Tibial artery (tissue), 4 donors: ENCODE measurements at regions not wholly inside any gene's neighbourhood (a gene's known extent, or its start where the extent isn't known, plus 50 kb on each side); places are given as distances from the start of the nearest gene placed in this dataset.

ENCODE experiments used
- DNase-seq, 2 donors: peaks; one replicate each; pipeline ENCODE4 v3.0.0-alpha.2; 2019
- H3K27ac ChIP-seq, 2 donors: fragments of 200-600 bp; sonication (generic) in 1 of 2; 1 replicate in 1 of 2; 2 replicates in 1 of 2; pipeline ENCODE4 v1.5.1; 2018 to 2019; ENCODE audit warnings: mild to moderate bottlenecking in 1 of 2
- H3K27me3 ChIP-seq, 2 donors: fragments of 200-600 bp; sonication (generic) in 1 of 2; one replicate each; pipeline versions ENCODE4 v1.5.1 to v1.6.0; 2016 to 2019
- H3K36me3 ChIP-seq, 3 donors: fragments of 200-600 bp; sonication (generic) in 2 of 3; one replicate each; pipeline ENCODE4 v1.5.1; 2016 to 2019; ENCODE audit warnings: mild to moderate bottlenecking in 2 of 3
- H3K4me1 ChIP-seq, 4 donors: fragments of 200-600 bp; sonication (generic) in 2 of 4; 1 replicate in 3 of 4; 2 replicates in 1 of 4; pipeline ENCODE4 v1.5.1; 2016 to 2019
- H3K4me3 ChIP-seq, 2 donors: fragments of 200-600 bp; sonication (generic) in 1 of 2; 1 replicate in 1 of 2; 2 replicates in 1 of 2; pipeline ENCODE4 v1.5.1; 2018 to 2019; ENCODE audit warnings: mild to moderate bottlenecking in 2 of 2
- H3K9me3 ChIP-seq, 3 donors: fragments of 200-600 bp; sonication (generic) in 1 of 3; one replicate each; pipeline ENCODE4 v1.5.1; 2016 to 2019
- intact Hi-C: fragments of 100-400 bp; cut with DNase I; formaldehyde crosslinking; loops from one replicate; pipeline ENCODE4 v1.15.0; 2023; ENCODE audit warnings: low total_unique reads
- TF ChIP-seq, protein P1 (sequence below), 2 experiments: fragments of 200-600 bp in 1 of 2; fragments of 450-650 bp in 1 of 2; IDR thresholded peaks; one replicate each; pipeline ENCODE4 v1.5.1; 2017 to 2019; ENCODE audit warnings: antibody characterized with exemption in 2 of 2, mild to moderate bottlenecking in 1 of 2, moderate library complexity in 1 of 2

DNA sequence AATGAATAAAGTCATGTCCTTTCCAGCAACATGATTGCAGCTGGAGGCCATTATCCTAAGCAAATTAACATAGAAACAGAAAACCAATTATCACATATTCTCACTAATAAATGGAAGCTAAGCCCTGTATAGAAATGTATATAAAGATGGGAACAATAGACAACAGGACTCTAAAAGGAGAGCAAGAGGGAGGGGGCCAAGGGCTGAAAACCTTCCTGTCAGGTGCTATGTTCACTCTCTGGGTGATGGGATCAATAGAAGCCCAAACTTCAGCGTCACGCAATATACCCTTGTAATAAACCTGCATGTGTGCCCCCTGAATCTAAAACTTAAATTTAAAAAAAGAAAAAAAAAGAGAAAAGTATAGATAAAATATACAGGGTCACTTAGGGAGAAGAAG lies 163.7 kb upstream of the ACO1 start:
- Histone ChIP-seq H3K36me3 (no peaks in the 10 kb centered on the region), H3K27me3 (no peaks in the 10 kb centered on the region), H3K9me3 (no peaks in the 10 kb centered on the region), H3K4me1 (no peaks in the 10 kb centered on the region), H3K4me3 (no peak overlapping the region), H3K27ac (no peak overlapping the region)
- intact Hi-C loops: no loop called here
- TF ChIP-seq, protein P1, sequence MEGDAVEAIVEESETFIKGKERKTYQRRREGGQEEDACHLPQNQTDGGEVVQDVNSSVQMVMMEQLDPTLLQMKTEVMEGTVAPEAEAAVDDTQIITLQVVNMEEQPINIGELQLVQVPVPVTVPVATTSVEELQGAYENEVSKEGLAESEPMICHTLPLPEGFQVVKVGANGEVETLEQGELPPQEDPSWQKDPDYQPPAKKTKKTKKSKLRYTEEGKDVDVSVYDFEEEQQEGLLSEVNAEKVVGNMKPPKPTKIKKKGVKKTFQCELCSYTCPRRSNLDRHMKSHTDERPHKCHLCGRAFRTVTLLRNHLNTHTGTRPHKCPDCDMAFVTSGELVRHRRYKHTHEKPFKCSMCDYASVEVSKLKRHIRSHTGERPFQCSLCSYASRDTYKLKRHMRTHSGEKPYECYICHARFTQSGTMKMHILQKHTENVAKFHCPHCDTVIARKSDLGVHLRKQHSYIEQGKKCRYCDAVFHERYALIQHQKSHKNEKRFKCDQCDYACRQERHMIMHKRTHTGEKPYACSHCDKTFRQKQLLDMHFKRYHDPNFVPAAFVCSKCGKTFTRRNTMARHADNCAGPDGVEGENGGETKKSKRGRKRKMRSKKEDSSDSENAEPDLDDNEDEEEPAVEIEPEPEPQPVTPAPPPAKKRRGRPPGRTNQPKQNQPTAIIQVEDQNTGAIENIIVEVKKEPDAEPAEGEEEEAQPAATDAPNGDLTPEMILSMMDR (IDR thresholded peaks at IDR 0.05): no peak
- DNase-seq: no peak

DNA sequence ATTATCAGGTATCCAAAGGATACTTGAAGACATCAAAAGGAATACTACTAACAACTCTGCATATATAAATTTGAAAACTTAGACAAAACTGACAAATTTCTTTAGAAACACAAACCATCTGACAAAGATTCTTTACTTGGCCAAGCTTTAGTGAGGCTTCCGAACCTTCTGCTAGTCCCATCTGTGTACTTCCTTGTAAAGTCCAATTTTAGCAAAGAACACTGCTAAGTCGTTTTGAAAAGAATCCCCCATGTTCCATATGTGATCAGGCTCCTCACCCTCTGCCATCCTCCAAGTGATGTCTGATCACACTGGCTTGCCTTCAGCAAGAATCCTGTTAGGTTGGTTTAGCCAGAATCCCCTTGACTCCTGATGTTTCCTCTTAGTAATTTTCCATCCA lies 150.0 kb upstream of the ACO1 start:
- no peaks in the 10 kb centered on the region for H3K36me3 ChIP-seq
- no peaks in the 10 kb centered on the region for H3K27me3 ChIP-seq
- peaks cover 0 to 4% (median 0%) of the 10 kb centered on the region in 3 donors for H3K9me3 ChIP-seq
- no peak overlapping the region for H3K4me3 ChIP-seq
- DNase-seq: no peak
- intact Hi-C loops: no loop called here
- no peak overlapping the region for H3K27ac ChIP-seq
- TF ChIP-seq, protein P1 (IDR thresholded peaks at IDR 0.05): no peak
- H3K4me1 ChIP-seq: no peaks in the 10 kb centered on the region

DNA sequence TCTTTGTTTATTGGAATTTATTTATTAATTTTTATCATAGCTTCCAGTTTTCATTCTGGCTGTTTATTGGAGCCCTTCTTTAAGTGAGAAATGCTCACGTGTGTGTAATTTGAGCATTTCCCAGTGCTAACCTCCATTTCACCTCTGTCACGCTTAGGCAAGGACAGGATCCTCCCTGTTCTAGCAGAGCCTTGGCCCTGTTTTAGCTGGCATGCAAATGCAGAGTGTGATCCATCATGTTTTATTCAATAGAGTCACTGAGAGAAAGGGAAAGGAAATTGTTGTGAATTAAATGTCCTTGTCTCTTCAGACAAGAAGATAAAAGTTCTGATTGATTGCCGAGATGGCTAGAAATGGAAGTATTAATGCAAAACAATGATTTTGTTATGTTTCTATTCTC lies 137.3 kb upstream of the ACO1 start:
- no peak for DNase-seq
- Histone ChIP-seq H3K9me3 (no peaks in the 10 kb centered on the region), H3K27me3 (no peaks in the 10 kb centered on the region), H3K36me3 (no peaks in the 10 kb centered on the region), H3K4me3 (no peak overlapping the region), H3K4me1 (no peaks in the 10 kb centered on the region), H3K27ac (no peak overlapping the region)
- TF ChIP-seq, protein P1 (IDR thresholded peaks at IDR 0.05): no peak
- intact Hi-C loops: no loop called here

DNA sequence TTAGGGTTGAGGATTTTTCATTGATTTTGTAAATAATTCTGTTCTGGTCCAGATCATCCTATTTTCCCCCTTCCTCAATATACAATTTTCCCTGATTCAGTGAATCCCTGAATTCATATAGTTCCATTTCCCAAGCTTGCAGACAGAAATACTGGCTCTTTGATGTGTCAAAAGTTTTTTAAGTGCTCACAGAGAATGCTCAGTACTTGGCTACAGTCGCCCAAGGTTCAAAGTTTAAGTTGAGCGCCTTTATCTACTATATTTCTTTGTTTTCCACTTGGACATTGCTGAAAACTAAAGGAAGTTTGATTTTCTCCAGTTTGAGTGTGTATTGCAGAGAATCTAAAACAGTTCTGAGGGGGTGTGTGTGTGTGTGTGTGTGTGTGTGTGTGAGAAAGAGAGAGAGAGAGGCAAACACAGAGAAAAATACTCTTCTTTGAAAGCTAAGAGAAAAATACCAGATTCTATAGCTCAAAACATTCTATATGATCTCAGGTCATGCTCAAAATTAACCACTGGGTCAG lies 136.2 kb upstream of the ACO1 start:
- DNase-seq: no peak
- intact Hi-C loops: no loop called here
- Histone ChIP-seq H3K9me3 (no peaks in the 10 kb centered on the region), H3K36me3 (no peaks in the 10 kb centered on the region), H3K4me3 (no peak overlapping the region), H3K27ac (no peak overlapping the region), H3K4me1 (no peaks in the 10 kb centered on the region), H3K27me3 (no peaks in the 10 kb centered on the region)
- TF ChIP-seq, protein P1 (IDR thresholded peaks at IDR 0.05): no peak

DNA sequence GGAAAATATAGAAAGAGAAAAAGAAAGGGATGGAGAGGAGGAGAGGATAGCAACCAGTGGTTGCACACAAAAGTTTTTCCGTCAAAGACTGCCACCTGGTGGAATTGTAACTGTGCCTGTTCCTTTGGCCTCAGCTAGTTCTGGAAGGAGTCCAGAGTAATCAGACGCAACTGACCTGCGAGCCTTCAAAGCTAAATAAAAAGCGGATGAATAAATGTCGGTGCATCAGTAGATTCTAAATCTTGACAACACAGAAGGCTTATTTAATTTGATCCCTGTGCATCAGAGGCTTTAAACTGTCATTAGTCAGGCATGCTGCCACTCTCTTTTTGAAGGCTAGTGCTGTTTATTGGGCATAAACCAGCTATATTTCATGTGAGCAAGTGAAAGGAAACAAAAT lies 132.9 kb upstream of the ACO1 start:
- H3K27ac ChIP-seq: no peak overlapping the region
- H3K4me3 ChIP-seq: no peak overlapping the region
- no peaks in the 10 kb centered on the region for H3K27me3 ChIP-seq
- no peaks in the 10 kb centered on the region for H3K9me3 ChIP-seq
- H3K36me3 ChIP-seq: no peaks in the 10 kb centered on the region
- no peak for DNase-seq
- H3K4me1 ChIP-seq: no peaks in the 10 kb centered on the region
- intact Hi-C loops: no loop called here
- TF ChIP-seq, protein P1 (IDR thresholded peaks at IDR 0.05): peak in 1 of 2 experiments; percentile 8

DNA sequence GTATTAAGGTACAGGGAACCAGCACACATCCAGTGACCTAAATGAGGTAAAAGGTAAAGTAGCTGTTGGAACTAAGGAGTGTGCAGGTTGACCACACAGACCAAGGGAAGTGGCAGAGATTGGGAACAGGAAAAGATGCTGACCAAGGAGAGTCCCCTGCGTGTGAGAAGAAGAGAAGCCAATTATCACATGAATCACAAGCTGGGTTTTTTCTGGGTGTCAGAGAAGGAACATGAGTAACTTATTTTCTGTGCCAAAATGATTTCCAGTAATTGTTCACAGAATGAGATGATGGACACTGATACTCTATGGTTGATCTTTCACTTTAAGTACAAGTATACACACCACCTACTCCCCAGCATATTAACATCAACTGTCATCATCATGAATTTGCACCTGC lies 130.7 kb upstream of the ACO1 start:
- no peak overlapping the region for H3K27ac ChIP-seq
- H3K9me3 ChIP-seq: no peaks in the 10 kb centered on the region
- no peak overlapping the region for H3K4me3 ChIP-seq
- TF ChIP-seq, protein P1 (IDR thresholded peaks at IDR 0.05): no peak
- intact Hi-C loops: no loop called here
- no peaks in the 10 kb centered on the region for H3K36me3 ChIP-seq
- no peaks in the 10 kb centered on the region for H3K27me3 ChIP-seq
- H3K4me1 ChIP-seq: no peaks in the 10 kb centered on the region
- DNase-seq: no peak
